ENCODE measurements at regions not wholly inside any gene's neighbourhood (a gene's known extent, or its start where the extent isn't known, plus 50 kb on each side); places are given as distances from the start of the nearest gene placed in this dataset.
A peak's percentile ranks its signal among the peaks of the same experiment; 100 is the strongest.

DNA sequence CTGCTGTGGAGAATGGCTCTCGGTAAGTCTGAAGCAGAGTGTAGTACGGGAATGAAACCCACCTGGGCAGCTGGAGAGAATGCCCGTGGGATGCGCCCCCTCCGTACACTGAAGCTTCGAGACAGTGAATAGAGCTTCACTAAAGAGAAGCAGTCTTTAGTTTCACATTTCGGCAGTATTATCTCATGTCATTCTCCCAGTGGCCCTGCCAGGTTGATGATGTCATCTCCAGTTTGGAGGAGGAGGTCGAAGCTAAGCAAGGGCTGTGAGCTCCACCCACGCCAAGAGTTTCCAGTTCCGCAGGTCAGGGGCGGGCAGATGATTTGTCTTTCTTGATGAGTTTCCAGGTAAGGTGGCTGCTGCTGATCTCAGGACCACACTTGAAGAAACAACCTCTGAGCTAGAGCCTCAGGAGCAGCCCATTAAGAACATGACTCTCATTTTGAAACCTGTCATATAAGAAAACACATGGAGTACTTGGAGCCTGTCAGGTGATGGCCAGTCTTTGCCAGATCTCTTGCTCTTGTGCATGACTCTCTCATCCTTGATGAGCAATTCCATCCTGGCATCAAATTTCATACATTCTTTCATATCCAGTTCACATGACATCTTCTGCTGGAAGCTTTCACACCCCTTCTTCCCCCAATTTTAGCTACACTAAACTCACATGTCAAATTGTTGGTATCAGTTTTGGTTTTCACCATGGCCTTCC is 475.0 kb downstream of the RNF144A start:
- no peaks in the 10 kb centered on the region for H3K27me3 ChIP-seq
- H3K4me1 ChIP-seq: no peaks in the 10 kb centered on the region
- H3K36me3 ChIP-seq: no peaks in the 10 kb centered on the region
- FAIRE-seq (no peak), ATAC-seq (peak in 2 of 4 donors; percentile 52 to 57), DNase-seq (peak in 1 of 6 donors; percentile 19)
- TF ChIP-seq, protein P1, sequence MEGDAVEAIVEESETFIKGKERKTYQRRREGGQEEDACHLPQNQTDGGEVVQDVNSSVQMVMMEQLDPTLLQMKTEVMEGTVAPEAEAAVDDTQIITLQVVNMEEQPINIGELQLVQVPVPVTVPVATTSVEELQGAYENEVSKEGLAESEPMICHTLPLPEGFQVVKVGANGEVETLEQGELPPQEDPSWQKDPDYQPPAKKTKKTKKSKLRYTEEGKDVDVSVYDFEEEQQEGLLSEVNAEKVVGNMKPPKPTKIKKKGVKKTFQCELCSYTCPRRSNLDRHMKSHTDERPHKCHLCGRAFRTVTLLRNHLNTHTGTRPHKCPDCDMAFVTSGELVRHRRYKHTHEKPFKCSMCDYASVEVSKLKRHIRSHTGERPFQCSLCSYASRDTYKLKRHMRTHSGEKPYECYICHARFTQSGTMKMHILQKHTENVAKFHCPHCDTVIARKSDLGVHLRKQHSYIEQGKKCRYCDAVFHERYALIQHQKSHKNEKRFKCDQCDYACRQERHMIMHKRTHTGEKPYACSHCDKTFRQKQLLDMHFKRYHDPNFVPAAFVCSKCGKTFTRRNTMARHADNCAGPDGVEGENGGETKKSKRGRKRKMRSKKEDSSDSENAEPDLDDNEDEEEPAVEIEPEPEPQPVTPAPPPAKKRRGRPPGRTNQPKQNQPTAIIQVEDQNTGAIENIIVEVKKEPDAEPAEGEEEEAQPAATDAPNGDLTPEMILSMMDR (IDR thresholded peaks at IDR 0.05): no peak
- intact Hi-C loops (cut with DNase I): no loop called here
- 80 to 83% methylated on average over 11 of the region's 11 CpGs for WGBS, 2 donors
- no peak overlapping the region for H3K27ac ChIP-seq
- H3K9me3 ChIP-seq: no peaks in the 10 kb centered on the region
- no peak overlapping the region for H3K4me3 ChIP-seq

GRCh38 chr2:7394195-7394594 is 477.0 kb downstream of the RNF144A start:
- H3K4me3 ChIP-seq: no peak overlapping the region
- TF ChIP-seq, protein P1 (IDR thresholded peaks at IDR 0.05): no peak
- FAIRE-seq (no peak), ATAC-seq (no peak), DNase-seq (no peak)
- no peak overlapping the region for H3K27ac ChIP-seq
- no peaks in the 10 kb centered on the region for H3K36me3 ChIP-seq
- no peaks in the 10 kb centered on the region for H3K9me3 ChIP-seq
- 83 to 90% methylated on average over 3 of the region's 3 CpGs for WGBS, 2 donors
- H3K4me1 ChIP-seq: no peaks in the 10 kb centered on the region
- no peaks in the 10 kb centered on the region for H3K27me3 ChIP-seq
- intact Hi-C loops (cut with DNase I): no loop called here

DNA sequence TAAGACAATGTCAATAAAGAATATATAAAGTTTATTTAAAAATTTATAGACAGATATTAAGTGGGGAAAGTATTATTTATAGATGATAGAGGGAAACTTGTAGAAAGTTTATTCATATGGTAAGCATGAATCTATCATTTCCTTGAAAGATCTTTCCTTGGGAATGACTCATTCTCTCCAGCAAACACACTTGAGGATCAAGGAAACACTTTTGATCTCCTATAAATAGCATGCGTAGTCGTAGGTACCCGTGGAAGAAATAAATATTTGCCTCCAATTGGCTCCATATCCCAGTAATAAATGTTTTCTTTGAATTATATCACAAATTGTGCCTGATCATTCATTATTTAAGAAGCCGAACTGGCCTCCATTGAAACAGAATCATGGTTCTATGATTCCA is 483.4 kb downstream of the RNF144A start:
- no peak overlapping the region for H3K4me3 ChIP-seq
- no peak for DNase-seq
- no peaks in the 10 kb centered on the region for H3K27me3 ChIP-seq
- TF ChIP-seq, protein P1 (IDR thresholded peaks at IDR 0.05): no peak
- peaks cover 0 to 6% (median 5%) of the 10 kb centered on the region in 3 donors for H3K4me1 ChIP-seq
- 47% methylated on average over 4 of the region's 4 CpGs for WGBS, 2 donors
- peak; percentile 37 to 81 (median 63) for ATAC-seq
- intact Hi-C loops (cut with DNase I): no loop called here
- no peak overlapping the region for H3K27ac ChIP-seq
- no peak for FAIRE-seq
- no peaks in the 10 kb centered on the region for H3K36me3 ChIP-seq
- H3K9me3 ChIP-seq: no peaks in the 10 kb centered on the region

GRCh38 chr2:7403092-7403775 is 486.0 kb downstream of the RNF144A start:
- Histone ChIP-seq H3K36me3 (no peaks in the 10 kb centered on the region), H3K4me3 (no peak overlapping the region), H3K4me1 (peaks cover 0 to 6% (median 5%) of the 10 kb centered on the region in 3 donors), H3K9me3 (no peaks in the 10 kb centered on the region), H3K27ac (no peak overlapping the region), H3K27me3 (no peaks in the 10 kb centered on the region)
- 97 to 99% methylated on average over 6 of the region's 6 CpGs for WGBS, 2 donors
- TF ChIP-seq, protein P1 (IDR thresholded peaks at IDR 0.05): no peak
- DNase-seq (no peak), FAIRE-seq (no peak), ATAC-seq (no peak)
- intact Hi-C loops (cut with DNase I): no loop called here
